ENCODE measurements at regions not wholly inside any gene's neighbourhood (a gene's known extent, or its start where the extent isn't known, plus 50 kb on each side); places are given as distances from the start of the nearest gene placed in this dataset.

GRCh38 chr15:25183581-25184251 is 228.9 kb downstream of the SNRPN start:
- WGBS, 2 donors: 77 to 79% methylated on average over 9 of the region's 9 CpGs
- peak in 1 of 2 donors; percentile 80 for DNase-seq (ENCODE audit: low spot score in 2 of 2)
- intact Hi-C loops (cut with DNase I; ENCODE audit: low total_unique reads): no loop called here
- TF ChIP-seq POLR2A (IDR thresholded peaks at IDR 0.05) (no peak), CTCF (IDR thresholded peaks at IDR 0.05) (no peak)
- H3K4me3 ChIP-seq (ENCODE audit: low read depth, poor library complexity, severe bottlenecking): no peak overlapping the region

DNA sequence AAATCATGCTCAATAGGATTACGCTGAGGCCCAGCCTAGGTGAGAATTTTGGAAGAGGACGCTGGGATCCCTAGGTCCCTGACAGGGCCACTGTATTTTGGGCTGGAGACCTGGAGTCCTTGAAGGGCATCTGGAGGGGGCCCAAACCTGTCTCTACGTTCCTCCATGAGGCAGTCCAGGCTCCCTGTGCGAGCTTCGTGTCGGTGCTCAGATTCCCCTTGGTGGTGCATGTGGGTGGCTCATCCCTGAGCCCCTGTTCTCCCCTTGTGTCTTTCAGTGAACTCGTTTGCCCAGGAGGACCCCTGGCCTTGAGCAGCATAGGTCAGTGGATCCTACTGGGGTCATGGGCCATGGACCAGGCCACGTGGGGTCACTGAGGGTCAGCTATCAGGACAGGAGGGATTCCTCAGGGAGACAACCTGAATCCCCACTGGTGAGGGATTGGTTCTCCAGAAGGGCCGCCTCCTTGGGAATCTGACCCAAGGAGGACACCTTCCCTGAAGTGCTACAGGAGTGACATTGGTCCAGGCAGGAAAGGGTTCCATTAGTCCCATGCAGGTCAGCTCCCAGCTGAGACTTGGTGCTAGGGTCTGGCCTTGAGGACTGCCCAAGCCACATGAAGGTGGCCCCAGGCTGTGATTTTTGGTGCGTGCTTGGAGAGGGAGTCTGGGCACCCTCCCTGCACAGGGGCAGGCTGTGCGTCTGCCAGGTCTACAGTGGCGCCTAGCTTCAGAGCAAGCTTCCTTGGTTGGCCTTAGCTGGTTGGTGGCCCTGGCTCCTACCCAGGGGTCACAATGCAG is 229.8 kb downstream of the SNRPN start:
- 84 to 90% methylated on average over 9 to 10 of the region's 12 CpGs for WGBS, 2 donors
- peak in 1 of 2 donors; percentile 82 for DNase-seq (ENCODE audit: low spot score in 2 of 2)
- no peak for TF ChIP-seq POLR2A (IDR thresholded peaks at IDR 0.05)
- no peak for TF ChIP-seq CTCF (IDR thresholded peaks at IDR 0.05)
- intact Hi-C loops (cut with DNase I; ENCODE audit: low total_unique reads): no loop called here
- H3K4me3 ChIP-seq (ENCODE audit: low read depth, poor library complexity, severe bottlenecking): no peak overlapping the region

GRCh38 chr15:25185156-25185710 is 230.4 kb downstream of the SNRPN start:
- intact Hi-C loops (cut with DNase I; ENCODE audit: low total_unique reads): no loop called here
- DNase-seq (ENCODE audit: low spot score in 2 of 2): peak in 1 of 2 donors; percentile 61
- no peak overlapping the region for H3K4me3 ChIP-seq (ENCODE audit: low read depth, poor library complexity, severe bottlenecking)
- TF ChIP-seq CTCF (IDR thresholded peaks at IDR 0.05): no peak
- TF ChIP-seq POLR2A (IDR thresholded peaks at IDR 0.05): no peak
- WGBS, 2 donors: 87 to 88% methylated on average over 10 to 14 of the region's 15 CpGs

DNA sequence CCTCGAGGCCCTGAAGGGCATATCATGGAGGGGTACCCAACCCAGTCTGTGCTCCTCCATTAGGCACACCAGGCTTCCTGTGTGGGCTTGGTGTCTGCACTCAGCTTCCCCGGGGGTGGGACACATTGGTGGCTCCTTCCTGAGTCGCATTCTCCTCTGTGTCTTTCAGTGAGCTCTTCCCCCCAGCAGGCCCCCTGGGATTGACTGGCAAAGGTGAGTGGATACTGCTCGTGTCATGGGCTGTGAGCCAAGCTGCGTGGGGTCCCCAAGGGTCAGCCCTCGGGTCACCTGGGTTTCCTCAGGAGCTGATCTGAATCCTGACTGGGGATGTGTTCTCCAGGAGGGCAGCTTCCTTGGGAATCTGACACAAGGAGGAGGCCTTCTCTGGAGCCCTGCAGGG is 231.0 kb downstream of the SNRPN start:
- intact Hi-C loops (cut with DNase I; ENCODE audit: low total_unique reads): no loop called here
- no peak overlapping the region for H3K4me3 ChIP-seq (ENCODE audit: low read depth, poor library complexity, severe bottlenecking)
- DNase-seq (ENCODE audit: low spot score in 2 of 2): peak in 1 of 2 donors; percentile 81
- no peak for TF ChIP-seq POLR2A (IDR thresholded peaks at IDR 0.05)
- TF ChIP-seq CTCF (IDR thresholded peaks at IDR 0.05): no peak
- WGBS, 2 donors: 78 to 80% methylated on average over 3 to 6 of the region's 6 CpGs

- no peak for TF ChIP-seq POLR2A (IDR thresholded peaks at IDR 0.05)
- TF ChIP-seq CTCF (IDR thresholded peaks at IDR 0.05): no peak
- intact Hi-C loops (cut with DNase I; ENCODE audit: low total_unique reads): no loop called here
- DNase-seq (ENCODE audit: low spot score in 2 of 2): peak in 1 of 2 donors; percentile 57
- 75 to 86% methylated on average over 9 of the region's 9 CpGs for WGBS, 2 donors
- no peak overlapping the region for H3K4me3 ChIP-seq (ENCODE audit: low read depth, poor library complexity, severe bottlenecking)
Measured at GRCh38 chr15:25186411-25186810, 231.6 kb downstream of the SNRPN start.
